Endothelial cell of umbilical vein (primary cell): ENCODE measurements at regions not wholly inside any gene's neighbourhood (a gene's known extent, or its start where the extent isn't known, plus 50 kb on each side); places are given as distances from the start of the nearest gene placed in this dataset.

Source experiments
- CTCF ChIP-seq, 2 donors: IDR thresholded peaks; 1 replicate in 1 of 2; 2 replicates in 1 of 2; pipeline ENCODE4 v1.5.1; 2011; ENCODE audit warnings: low read length in 2 of 2, mild to moderate bottlenecking in 2 of 2, moderate library complexity in 2 of 2, control low read depth in 1 of 2, inconsistent platforms in 1 of 2, low read depth in 1 of 2; ENCODE audit not compliant: insufficient read depth in 1 of 2; ENCODE audit errors: extremely low read depth in 1 of 2
- MYC ChIP-seq: IDR thresholded peaks from one replicate; pipeline ENCODE4 v1.6.1; 2011; ENCODE audit warnings: mild to moderate bottlenecking, low read depth, low read length

GRCh38 chr20:58573986-58574385 lies 58.8 kb upstream of the APCDD1L start:
- TF ChIP-seq CTCF (IDR thresholded peaks at IDR 0.05; ENCODE audit: extremely low read depth in 1 of 2, insufficient read depth in 1 of 2, low read depth in 1 of 2, low read length in 2 of 2) (no peak), MYC (no peak)
